GM12892 (cell line): ENCODE measurements at regions not wholly inside any gene's neighbourhood (a gene's known extent, or its start where the extent isn't known, plus 50 kb on each side); places are given as distances from the start of the nearest gene placed in this dataset.

Experiments
- POLR2A ChIP-seq: IDR thresholded peaks from 2 replicates; pipeline ENCODE4 v1.6.1; 2011; ENCODE audit warnings: low read depth, low read length, control low read depth
- POLR2AphosphoS5 ChIP-seq: IDR thresholded peaks from 2 replicates; pipeline ENCODE4 v1.6.1; 2011; ENCODE audit warnings: low read depth, low read length, control low read depth
- TAF1 ChIP-seq: IDR thresholded peaks from 2 replicates; pipeline ENCODE4 v1.6.1; 2011; ENCODE audit warnings: low read depth, mild to moderate bottlenecking, control low read depth, low read length, borderline replicate concordance

DNA sequence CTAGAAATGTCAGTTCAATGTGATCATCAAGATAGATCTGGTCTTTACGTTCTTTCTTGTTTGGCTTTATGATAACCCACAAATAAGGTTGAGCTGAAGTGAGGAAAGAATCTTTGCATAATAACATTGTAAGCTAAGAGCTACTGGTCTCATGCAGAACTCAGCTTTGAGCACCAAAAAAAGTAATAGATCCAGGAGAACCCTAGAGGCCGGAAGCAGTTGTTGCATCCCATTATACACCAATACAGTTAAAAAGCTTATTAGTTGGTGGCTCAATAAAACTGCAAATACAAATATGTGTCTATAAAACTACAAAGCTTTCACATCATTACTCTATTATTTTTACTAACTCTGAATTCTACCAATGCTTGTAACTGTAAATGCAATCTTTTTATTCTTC, 85.5 kb upstream of the NUDT12 start:
- TF ChIP-seq POLR2AphosphoS5 (no peak), POLR2A (no peak), TAF1 (no peak)
